ENCODE measurements at regions not wholly inside any gene's neighbourhood (a gene's known extent, or its start where the extent isn't known, plus 50 kb on each side); places are given as distances from the start of the nearest gene placed in this dataset.

- no peak for TF ChIP-seq POLR2AphosphoS5 (IDR thresholded peaks at IDR 0.05)
- no peak for TF ChIP-seq POLR2A (IDR thresholded peaks at IDR 0.05)
- TF ChIP-seq CTCF (IDR thresholded peaks at IDR 0.05), result no peak
These were observed 159.6 kb upstream of the MPHOSPH6 start for GRCh38 chr16:82329504-82330192.

Measured in upper lobe of left lung (tissue), 4 donors.